Uterus (tissue), 3 donors: ENCODE measurements at regions not wholly inside any gene's neighbourhood (a gene's known extent, or its start where the extent isn't known, plus 50 kb on each side); places are given as distances from the start of the nearest gene placed in this dataset.
"Not testable (repeated sequence)": the region's sequence is repeated elsewhere in the genome, so short reads cannot be mapped to it uniquely, and the experiment has no call there.

Experiments used
- DNase-seq, 2 donors: peaks; one replicate each; pipeline ENCODE4 v3.0.0-alpha.2; 2019 to 2020
- H3K27ac ChIP-seq, 2 donors: fragments of 200-600 bp; sonication (generic); 1 replicate in 1 of 2; 2 replicates in 1 of 2; pipeline ENCODE4 v1.5.1; 2016 to 2018
- H3K27me3 ChIP-seq, 2 donors: fragments of 200-600 bp; sonication (generic); one replicate each; pipeline ENCODE4 v1.5.1; 2018 to 2019; ENCODE audit warnings: control low read depth in 1 of 2
- H3K36me3 ChIP-seq, 2 donors: fragments of 200-600 bp; sonication (generic); one replicate each; pipeline ENCODE4 v1.5.1; 2019; ENCODE audit warnings: control low read depth in 1 of 2
- H3K4me1 ChIP-seq, 2 donors: fragments of 200-600 bp; sonication (generic); one replicate each; pipeline ENCODE4 v1.5.1; 2018 to 2019; ENCODE audit warnings: control low read depth in 1 of 2
- H3K4me3 ChIP-seq, 2 donors: fragments of 200-600 bp; sonication (generic); 1 replicate in 1 of 2; 2 replicates in 1 of 2; pipeline ENCODE4 v1.5.1; 2018 to 2019; ENCODE audit warnings: mild to moderate bottlenecking in 1 of 2
- H3K9me3 ChIP-seq, 2 donors: fragments of 200-600 bp; sonication (generic); one replicate each; pipeline ENCODE4 v1.5.1; 2019; ENCODE audit warnings: control low read depth in 1 of 2
- POLR2A ChIP-seq, 2 donors: fragments of 450-650 bp; IDR thresholded peaks; one replicate each; pipeline ENCODE4 v1.6.1; 2016; ENCODE audit warnings: antibody characterized with exemption in 2 of 2, mild to moderate bottlenecking in 1 of 2, moderate library complexity in 1 of 2
- intact Hi-C: fragments of 100-400 bp; cut with DNase I; formaldehyde crosslinking; loops from one replicate; pipeline ENCODE4 v1.15.1; 2023; ENCODE audit warnings: low total_unique reads
- TF ChIP-seq, protein P1 (sequence below), 4 experiments: fragments of 200-600 bp in 2 of 4; fragments of 450-650 bp in 2 of 4; sonication (generic) in 2 of 4; IDR thresholded peaks; one replicate each; pipeline ENCODE4 v1.5.1; 2016 to 2019; ENCODE audit warnings: antibody characterized with exemption in 4 of 4, mild to moderate bottlenecking in 2 of 4, moderate library complexity in 1 of 4
- donor health status: DM: yes; HTN: yes; CAD: no.

DNA sequence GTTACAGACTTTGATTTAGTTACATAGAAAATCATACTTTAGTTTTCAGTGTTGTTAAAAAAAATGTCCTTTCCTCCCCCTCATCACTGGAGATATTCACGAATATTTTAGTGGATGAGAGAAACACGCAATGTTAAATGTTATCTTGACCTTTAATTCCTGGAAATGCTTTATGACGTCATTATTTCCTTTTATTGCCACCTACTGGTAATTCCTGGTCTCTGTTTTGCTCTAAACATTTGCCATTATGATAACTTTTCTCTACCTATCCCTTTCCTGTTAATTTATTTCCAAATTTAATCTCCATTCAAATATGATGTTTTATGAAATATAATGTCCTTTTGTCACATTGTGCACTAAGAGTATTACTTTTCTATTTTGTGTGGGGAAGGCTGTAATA lies 770.6 kb downstream of the FAM181B start:
- H3K9me3 ChIP-seq: no peaks in the 10 kb centered on the region
- H3K27me3 ChIP-seq: no peaks in the 10 kb centered on the region
- no peak for DNase-seq
- peaks cover 0 to 5% of the 10 kb centered on the region in 2 donors for H3K4me1 ChIP-seq
- intact Hi-C loops: no loop called here
- TF ChIP-seq, protein P1, sequence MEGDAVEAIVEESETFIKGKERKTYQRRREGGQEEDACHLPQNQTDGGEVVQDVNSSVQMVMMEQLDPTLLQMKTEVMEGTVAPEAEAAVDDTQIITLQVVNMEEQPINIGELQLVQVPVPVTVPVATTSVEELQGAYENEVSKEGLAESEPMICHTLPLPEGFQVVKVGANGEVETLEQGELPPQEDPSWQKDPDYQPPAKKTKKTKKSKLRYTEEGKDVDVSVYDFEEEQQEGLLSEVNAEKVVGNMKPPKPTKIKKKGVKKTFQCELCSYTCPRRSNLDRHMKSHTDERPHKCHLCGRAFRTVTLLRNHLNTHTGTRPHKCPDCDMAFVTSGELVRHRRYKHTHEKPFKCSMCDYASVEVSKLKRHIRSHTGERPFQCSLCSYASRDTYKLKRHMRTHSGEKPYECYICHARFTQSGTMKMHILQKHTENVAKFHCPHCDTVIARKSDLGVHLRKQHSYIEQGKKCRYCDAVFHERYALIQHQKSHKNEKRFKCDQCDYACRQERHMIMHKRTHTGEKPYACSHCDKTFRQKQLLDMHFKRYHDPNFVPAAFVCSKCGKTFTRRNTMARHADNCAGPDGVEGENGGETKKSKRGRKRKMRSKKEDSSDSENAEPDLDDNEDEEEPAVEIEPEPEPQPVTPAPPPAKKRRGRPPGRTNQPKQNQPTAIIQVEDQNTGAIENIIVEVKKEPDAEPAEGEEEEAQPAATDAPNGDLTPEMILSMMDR (IDR thresholded peaks at IDR 0.05): no peak
- H3K27ac ChIP-seq: no peak overlapping the region
- no peak overlapping the region for H3K4me3 ChIP-seq
- no peaks in the 10 kb centered on the region for H3K36me3 ChIP-seq

DNA sequence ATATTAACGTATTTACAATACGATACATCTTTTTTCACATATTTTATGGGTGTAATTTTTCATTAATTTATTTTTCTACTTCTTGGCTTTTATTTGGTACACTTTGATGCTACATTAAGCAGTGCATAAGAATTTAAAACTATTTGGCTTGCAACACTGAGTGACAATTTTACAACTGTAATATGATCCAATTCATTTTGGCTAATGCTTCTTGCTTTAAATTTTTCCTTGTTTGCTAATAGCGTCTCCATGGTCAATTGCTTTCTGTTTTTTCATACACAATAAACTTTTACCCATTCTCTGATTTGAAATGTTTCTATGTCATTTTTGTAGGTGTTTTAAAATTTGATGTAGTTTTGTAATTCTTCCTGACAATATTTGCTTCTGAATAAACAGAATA lies 773.2 kb downstream of the FAM181B start:
- no peak for TF ChIP-seq POLR2A (IDR thresholded peaks at IDR 0.05)
- TF ChIP-seq, protein P1 (IDR thresholded peaks at IDR 0.05): no peak
- intact Hi-C loops: no loop called here
- H3K4me3 ChIP-seq: no peak overlapping the region
- no peak for DNase-seq
- H3K27ac ChIP-seq: no peak overlapping the region
- no peaks in the 10 kb centered on the region for H3K36me3 ChIP-seq
- H3K4me1 ChIP-seq: peaks cover 0 to 5% of the 10 kb centered on the region in 2 donors
- H3K9me3 ChIP-seq: no peaks in the 10 kb centered on the region
- H3K27me3 ChIP-seq: no peaks in the 10 kb centered on the region

DNA sequence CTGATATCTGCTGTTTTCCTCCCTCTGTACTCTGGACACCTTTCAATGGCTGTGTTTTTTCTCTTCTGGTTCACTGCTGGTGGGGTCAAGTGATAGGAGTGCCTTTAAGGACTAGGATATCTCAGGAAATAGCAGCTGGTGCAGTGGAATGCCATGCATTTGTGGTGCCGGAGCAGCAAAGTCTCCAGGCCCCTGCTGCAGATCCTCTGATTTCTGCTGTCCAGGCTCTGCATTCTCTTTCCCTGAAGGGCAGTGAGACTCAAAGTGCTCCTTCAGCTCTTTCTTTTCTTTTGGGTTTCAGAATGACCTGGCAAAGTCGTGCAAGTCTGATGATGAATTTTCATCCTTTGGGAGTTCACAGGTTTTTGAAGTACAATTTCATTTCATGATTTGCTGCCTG lies 774.3 kb downstream of the FAM181B start:
- H3K4me1 ChIP-seq: peaks cover 0 to 5% of the 10 kb centered on the region in 2 donors
- H3K27me3 ChIP-seq: no peaks in the 10 kb centered on the region
- DNase-seq: no peak
- intact Hi-C loops: no loop called here
- no peak overlapping the region for H3K4me3 ChIP-seq
- no peaks in the 10 kb centered on the region for H3K9me3 ChIP-seq
- TF ChIP-seq, protein P1 (IDR thresholded peaks at IDR 0.05): no peak
- no peak for TF ChIP-seq POLR2A (IDR thresholded peaks at IDR 0.05)
- H3K36me3 ChIP-seq: no peaks in the 10 kb centered on the region
- H3K27ac ChIP-seq: no peak overlapping the region

DNA sequence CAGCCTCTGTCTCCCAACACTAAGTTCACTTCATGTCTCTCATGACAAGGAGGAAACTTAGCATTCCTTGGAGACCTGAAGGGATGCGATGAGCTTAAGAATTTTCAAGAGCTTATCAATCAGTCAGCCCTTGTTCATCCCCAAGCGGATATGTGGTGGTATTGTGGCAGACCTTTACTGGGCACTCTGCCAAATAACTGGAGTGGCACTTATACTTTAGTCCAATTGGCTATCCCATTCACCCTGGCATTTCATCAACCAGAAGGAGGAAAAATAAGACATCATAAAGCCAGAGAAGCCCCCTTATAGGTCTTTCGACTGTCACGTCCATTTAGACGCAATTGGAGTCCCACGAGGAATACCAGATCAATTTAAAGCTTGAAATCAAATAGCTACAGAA lies 779.4 kb downstream of the FAM181B start:
- H3K36me3 ChIP-seq, H3K27ac ChIP-seq, DNase-seq, H3K27me3 ChIP-seq, H3K4me1 ChIP-seq, intact Hi-C loops, H3K4me3 ChIP-seq, H3K9me3 ChIP-seq: not testable (repeated sequence)

DNA sequence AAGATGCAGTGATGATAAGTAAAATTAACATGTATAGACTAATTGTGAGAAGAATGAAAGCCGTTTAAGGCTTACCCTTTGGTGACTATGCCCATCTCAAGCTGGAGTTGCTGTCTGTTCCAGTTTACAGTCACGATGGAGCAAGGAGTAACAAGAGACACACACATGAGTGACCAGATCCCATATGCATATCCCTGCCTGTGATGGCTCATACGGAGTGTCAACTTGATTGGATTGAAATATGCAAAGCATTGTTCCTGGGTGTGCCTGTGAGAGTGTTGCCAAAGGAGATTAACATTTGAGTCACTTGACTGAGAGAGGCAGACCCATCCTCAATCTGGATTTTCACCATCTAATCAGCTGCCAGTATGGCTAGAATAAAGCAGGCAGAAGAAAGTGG lies 786.8 kb downstream of the FAM181B start:
- no peak overlapping the region for H3K27ac ChIP-seq
- H3K4me1 ChIP-seq: no peaks in the 10 kb centered on the region
- no peaks in the 10 kb centered on the region for H3K36me3 ChIP-seq
- H3K27me3 ChIP-seq: no peaks in the 10 kb centered on the region
- no peak overlapping the region for H3K4me3 ChIP-seq
- no peak for DNase-seq
- intact Hi-C loops: no loop called here
- TF ChIP-seq POLR2A (IDR thresholded peaks at IDR 0.05): no peak
- TF ChIP-seq, protein P1 (IDR thresholded peaks at IDR 0.05): no peak
- no peaks in the 10 kb centered on the region for H3K9me3 ChIP-seq

DNA sequence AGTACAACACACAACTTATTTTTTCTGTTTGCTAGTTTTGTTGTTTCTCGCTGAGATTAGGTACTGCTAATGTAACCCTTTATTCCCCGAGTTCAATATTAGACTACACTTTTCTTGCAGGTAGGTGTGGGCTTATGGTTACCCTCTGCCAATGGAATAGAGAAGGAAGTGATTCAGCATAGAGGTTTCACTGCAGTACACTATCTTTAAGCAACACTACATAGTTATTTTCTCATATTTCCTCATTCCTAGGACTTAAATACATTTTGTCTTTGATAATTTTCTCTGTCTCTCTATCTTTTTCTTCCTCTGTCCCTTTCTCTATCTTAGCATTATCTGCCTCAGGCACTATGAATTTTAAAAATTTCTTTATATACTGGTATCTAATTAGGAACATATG lies 791.0 kb downstream of the FAM181B start:
- Histone ChIP-seq H3K27me3 (no peaks in the 10 kb centered on the region), H3K4me3 (no peak overlapping the region), H3K4me1 (no peaks in the 10 kb centered on the region), H3K9me3 (no peaks in the 10 kb centered on the region), H3K36me3 (no peaks in the 10 kb centered on the region), H3K27ac (no peak overlapping the region)
- no peak for DNase-seq
- TF ChIP-seq, protein P1 (IDR thresholded peaks at IDR 0.05): no peak
- no peak for TF ChIP-seq POLR2A (IDR thresholded peaks at IDR 0.05)
- intact Hi-C loops: no loop called here
